SK-N-SH (cell line): ENCODE measurements at regions not wholly inside any gene's neighbourhood (a gene's known extent, or its start where the extent isn't known, plus 50 kb on each side); places are given as distances from the start of the nearest gene placed in this dataset.

ENCODE experiments used
- CTCF ChIA-PET: fragments of 300-600, 350-600 bp; formaldehyde crosslinking; extraction: SDS; loops from one replicate; lab custom pipeline; 2021; lab: Yijun Ruan, JAX
- POLR2A ChIA-PET: fragments of 350-600 bp; sonication (Branson Sonifier 250); formaldehyde crosslinking; extraction: SDS; loops from one replicate; lab custom pipeline; 2020; ENCODE audit warnings: antibody characterized with exemption, inconsistent platforms; lab: Yijun Ruan, JAX
- DNase-seq: peaks from one replicate; pipeline ENCODE4 v3.0.0; 2012
- H2AFZ ChIP-seq: fragments of 200-600 bp; sonication (generic); 2 replicates; pipeline ENCODE4 v1.8.1; 2016; ENCODE audit warnings: antibody characterized with exemption, mild to moderate bottlenecking, low read depth
- H3F3A ChIP-seq: fragments of 200-600 bp; sonication (generic); replicated peaks from 2 replicates; pipeline ENCODE3; 2016; ENCODE audit warnings: antibody characterized with exemption, mild to moderate bottlenecking; ENCODE audit not compliant: insufficient read depth
- H3K27ac ChIP-seq, 2 experiments: fragments of 200-500 bp in 1 of 2; fragments of 200-600 bp in 1 of 2; sonication (Bioruptor generic) in 1 of 2; sonication (generic), shearing (Covaris generic) in 1 of 2; 2 replicates each; pipeline versions ENCODE4 v1.5.1 to v1.6.1; 2014 to 2016; ENCODE audit warnings: low read depth in 2 of 2, inconsistent platforms in 1 of 2, low read length in 1 of 2, mild to moderate bottlenecking in 1 of 2, mixed read lengths in 1 of 2
- H3K27me3 ChIP-seq: fragments of 200-600 bp; sonication (generic), shearing (Covaris generic); 2 replicates; pipeline ENCODE4 v1.6.1; 2016; ENCODE audit warnings: mixed run types; ENCODE audit not compliant: insufficient read depth
- H3K36me3 ChIP-seq, 2 experiments: fragments of 200-500 bp in 1 of 2; fragments of 200-600 bp in 1 of 2; sonication (Bioruptor generic) in 1 of 2; sonication (generic) in 1 of 2; replicated peaks in 1 of 2; 2 replicates each; pipeline versions ENCODE3 to v1.5.1; 2014 to 2016; ENCODE audit warnings: low read length in 1 of 2, mild to moderate bottlenecking in 1 of 2; ENCODE audit not compliant: insufficient read depth in 2 of 2, control insufficient read depth in 1 of 2
- H3K4me1 ChIP-seq, 2 experiments: fragments of 200-500 bp in 1 of 2; fragments of 200-600 bp in 1 of 2; sonication (Bioruptor generic) in 1 of 2; sonication (generic), shearing (Covaris generic) in 1 of 2; 2 replicates each; pipeline versions ENCODE4 v1.5.1 to v1.6.1; 2014 to 2016; ENCODE audit warnings: low read depth in 1 of 2, low read length in 1 of 2, mixed run types in 1 of 2; ENCODE audit not compliant: insufficient read depth in 2 of 2, control insufficient read depth in 1 of 2
- H3K4me2 ChIP-seq: fragments of 200-600 bp; sonication (generic), shearing (Covaris generic); 2 replicates; pipeline ENCODE4 v1.6.1; 2017; ENCODE audit warnings: mixed run types
- H3K4me3 ChIP-seq, 2 experiments: fragments of 200-500 bp in 1 of 2; fragments of 200-600 bp in 1 of 2; sonication (Bioruptor generic) in 1 of 2; sonication (generic), shearing (Covaris generic) in 1 of 2; 2 replicates each; pipeline versions ENCODE4 v1.5.1 to v1.8.1; 2014 to 2016; ENCODE audit warnings: low read depth in 2 of 2, inconsistent platforms in 1 of 2, low read length in 1 of 2, mild to moderate bottlenecking in 1 of 2, mixed read lengths in 1 of 2, moderate library complexity in 1 of 2
- H3K79me2 ChIP-seq: fragments of 200-600 bp; sonication (generic); 2 replicates; pipeline ENCODE4 v1.8.1; 2017; ENCODE audit warnings: mild to moderate bottlenecking; ENCODE audit not compliant: insufficient read depth
- H3K9ac ChIP-seq: fragments of 200-600 bp; sonication (generic); 2 replicates; pipeline ENCODE4 v1.6.1; 2017; ENCODE audit warnings: mixed run types
- H3K9me2 ChIP-seq: fragments of 200-600 bp; sonication (generic); 2 replicates; pipeline ENCODE4 v1.6.1; 2017; ENCODE audit warnings: mixed run types
- H3K9me3 ChIP-seq: fragments of 200-600 bp; sonication (generic); 2 replicates; pipeline ENCODE4 v1.6.1; 2017; ENCODE audit warnings: mixed run types, mild to moderate bottlenecking, moderate library complexity
- H4K20me1 ChIP-seq: fragments of 200-600 bp; sonication (generic); 2 replicates; pipeline ENCODE4 v1.6.1; 2017; ENCODE audit warnings: mild to moderate bottlenecking, mixed run types; ENCODE audit not compliant: insufficient read depth
- EZH2phosphoT487 ChIP-seq: fragments of 200-600 bp; sonication (generic); IDR thresholded peaks from 2 replicates; pipeline ENCODE4 v1.6.1; 2017; ENCODE audit warnings: low read depth, mixed run types, mild to moderate bottlenecking, antibody characterized with exemption, moderate library complexity, borderline replicate concordance
- GABPA ChIP-seq: IDR thresholded peaks from 2 replicates; pipeline ENCODE4 v1.4.0; 2012; ENCODE audit warnings: low read depth, mild to moderate bottlenecking
- NFIC ChIP-seq: IDR thresholded peaks from 2 replicates; pipeline ENCODE4 v1.4.0; 2012; ENCODE audit warnings: borderline replicate concordance
- NRF1 ChIP-seq: IDR thresholded peaks from 2 replicates; pipeline ENCODE4 v1.6.1; 2012; ENCODE audit warnings: low read depth, mild to moderate bottlenecking, low read length
- PBX3 ChIP-seq: IDR thresholded peaks from 2 replicates; pipeline ENCODE4; 2012
- TEAD4 ChIP-seq: IDR thresholded peaks from 2 replicates; pipeline ENCODE4 v1.4.0; 2012; ENCODE audit warnings: mild to moderate bottlenecking, borderline replicate concordance; ENCODE audit not compliant: insufficient read depth
- whole genome bisulfite sequencing: methylation state at CpG from one replicate; pipeline ENCODE4 v1.1.6; 2017; ENCODE audit warnings: low lambda C conversion rate; 5-methylcytosine and 5-hydroxymethylcytosine counted together
- TF ChIP-seq, protein P1 (sequence below): IDR thresholded peaks from 2 replicates; pipeline ENCODE4 v1.4.0; 2012; ENCODE audit warnings: low read depth, borderline replicate concordance
- TF ChIP-seq, protein P2 (sequence below): fragments of 150-350 bp; IDR thresholded peaks from 2 replicates; pipeline ENCODE4 v1.6.1; 2016; ENCODE audit warnings: mild to moderate bottlenecking, low read depth, low read length

DNA sequence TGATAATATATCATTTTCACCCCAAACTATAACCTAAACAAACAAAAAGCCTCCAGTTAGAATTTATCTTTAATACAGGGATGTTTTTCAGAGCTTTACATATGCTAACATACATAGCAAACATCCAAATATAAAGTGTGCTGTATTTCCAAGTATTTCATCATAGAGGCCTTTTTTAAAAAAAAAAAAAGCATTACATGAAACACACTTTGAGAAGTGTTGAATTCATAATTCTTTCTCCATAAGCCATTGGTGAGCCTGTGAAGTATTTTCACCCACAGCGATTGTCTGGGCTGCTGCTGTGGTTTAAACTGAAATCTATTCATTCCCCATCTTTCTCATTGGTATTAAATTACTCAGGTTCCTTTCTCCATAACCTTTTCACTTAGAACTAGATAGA is 503.4 kb upstream of the CDH8 start:
- Histone ChIP-seq H3K4me1 (no peaks in the 10 kb centered on the region), H3F3A (no peaks in the 10 kb centered on the region), H3K27ac (no peak overlapping the region), H3K36me3 (no peaks in the 10 kb centered on the region), H3K9me2 (no peaks in the 10 kb centered on the region), H4K20me1 (no peaks in the 10 kb centered on the region), H2AFZ (no peak overlapping the region), H3K27me3 (no peaks in the 10 kb centered on the region), H3K9ac (no peak overlapping the region), H3K9me3 (no peaks in the 10 kb centered on the region), H3K4me2 (no peak overlapping the region), H3K4me3 (no peak overlapping the region), H3K79me2 (no peaks in the 10 kb centered on the region)
- 55% methylated on average over 1 of the region's 1 CpG for WGBS
- no peak for DNase-seq
- TF ChIP-seq EZH2phosphoT487: no peak
- no peak for TF ChIP-seq PBX3
- TF ChIP-seq, protein P1, sequence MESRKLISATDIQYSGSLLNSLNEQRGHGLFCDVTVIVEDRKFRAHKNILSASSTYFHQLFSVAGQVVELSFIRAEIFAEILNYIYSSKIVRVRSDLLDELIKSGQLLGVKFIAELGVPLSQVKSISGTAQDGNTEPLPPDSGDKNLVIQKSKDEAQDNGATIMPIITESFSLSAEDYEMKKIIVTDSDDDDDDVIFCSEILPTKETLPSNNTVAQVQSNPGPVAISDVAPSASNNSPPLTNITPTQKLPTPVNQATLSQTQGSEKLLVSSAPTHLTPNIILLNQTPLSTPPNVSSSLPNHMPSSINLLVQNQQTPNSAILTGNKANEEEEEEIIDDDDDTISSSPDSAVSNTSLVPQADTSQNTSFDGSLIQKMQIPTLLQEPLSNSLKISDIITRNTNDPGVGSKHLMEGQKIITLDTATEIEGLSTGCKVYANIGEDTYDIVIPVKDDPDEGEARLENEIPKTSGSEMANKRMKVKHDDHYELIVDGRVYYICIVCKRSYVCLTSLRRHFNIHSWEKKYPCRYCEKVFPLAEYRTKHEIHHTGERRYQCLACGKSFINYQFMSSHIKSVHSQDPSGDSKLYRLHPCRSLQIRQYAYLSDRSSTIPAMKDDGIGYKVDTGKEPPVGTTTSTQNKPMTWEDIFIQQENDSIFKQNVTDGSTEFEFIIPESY: no peak
- no peak for TF ChIP-seq GABPA
- no peak for TF ChIP-seq NFIC
- CTCF ChIA-PET: no interaction called here
- POLR2A ChIA-PET: no interaction called here

DNA sequence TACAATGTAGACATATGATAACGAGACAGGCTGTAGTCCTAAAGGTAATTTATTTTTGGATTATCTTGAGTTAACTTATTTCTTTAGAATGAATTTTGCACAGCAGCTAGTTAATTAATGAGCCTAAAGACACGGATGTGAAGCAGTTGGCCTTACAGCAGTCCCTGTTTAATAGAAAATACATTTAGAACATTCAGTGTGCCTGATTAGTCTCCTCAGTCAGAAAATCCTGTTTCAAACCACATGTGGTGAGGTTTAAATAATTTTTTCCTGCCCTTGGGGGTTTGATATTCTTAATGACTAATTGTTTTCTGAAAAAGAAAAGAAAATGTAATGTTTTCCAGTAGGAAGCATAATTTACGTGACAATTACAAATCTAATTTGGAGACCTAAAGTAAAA is 494.2 kb upstream of the CDH8 start:
- Histone ChIP-seq H3K9ac (no peak overlapping the region), H4K20me1 (no peaks in the 10 kb centered on the region), H3K36me3 (no peaks in the 10 kb centered on the region), H3K4me1 (no peaks in the 10 kb centered on the region), H3K27ac (no peak overlapping the region; a peak in 1 of 4 replicates), H3K9me2 (no peaks in the 10 kb centered on the region), H3K4me3 (no peak overlapping the region), H3K9me3 (no peaks in the 10 kb centered on the region), H2AFZ (no peak overlapping the region), H3K27me3 (no peaks in the 10 kb centered on the region), H3K79me2 (no peaks in the 10 kb centered on the region), H3F3A (no peaks in the 10 kb centered on the region), H3K4me2 (no peak overlapping the region)
- TF ChIP-seq, protein P2, sequence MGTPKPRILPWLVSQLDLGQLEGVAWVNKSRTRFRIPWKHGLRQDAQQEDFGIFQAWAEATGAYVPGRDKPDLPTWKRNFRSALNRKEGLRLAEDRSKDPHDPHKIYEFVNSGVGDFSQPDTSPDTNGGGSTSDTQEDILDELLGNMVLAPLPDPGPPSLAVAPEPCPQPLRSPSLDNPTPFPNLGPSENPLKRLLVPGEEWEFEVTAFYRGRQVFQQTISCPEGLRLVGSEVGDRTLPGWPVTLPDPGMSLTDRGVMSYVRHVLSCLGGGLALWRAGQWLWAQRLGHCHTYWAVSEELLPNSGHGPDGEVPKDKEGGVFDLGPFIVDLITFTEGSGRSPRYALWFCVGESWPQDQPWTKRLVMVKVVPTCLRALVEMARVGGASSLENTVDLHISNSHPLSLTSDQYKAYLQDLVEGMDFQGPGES: no peak
- TF ChIP-seq NRF1 (no peak), TEAD4 (no peak)
- no peak for DNase-seq
- ChIA-PET CTCF (interaction anchor here (1.4 kb wide), 1 partner anchor 8 kb away, joined by 5 read pairs; no protein-coding TSS in a partner anchor), POLR2A (no interaction called here)
- 37% methylated on average over 3 of the region's 3 CpGs for WGBS
